GM03348 (cell line): ENCODE measurements at regions not wholly inside any gene's neighbourhood (a gene's known extent, or its start where the extent isn't known, plus 50 kb on each side); places are given as distances from the start of the nearest gene placed in this dataset.
"Not testable (repeated sequence)": the region's sequence is repeated elsewhere in the genome, so short reads cannot be mapped to it uniquely, and the experiment has no call there.

Experiments used
- DNase-seq: peaks from one replicate; pipeline ENCODE4 v3.0.0; 2012; ENCODE audit warnings: low spot score

DNA sequence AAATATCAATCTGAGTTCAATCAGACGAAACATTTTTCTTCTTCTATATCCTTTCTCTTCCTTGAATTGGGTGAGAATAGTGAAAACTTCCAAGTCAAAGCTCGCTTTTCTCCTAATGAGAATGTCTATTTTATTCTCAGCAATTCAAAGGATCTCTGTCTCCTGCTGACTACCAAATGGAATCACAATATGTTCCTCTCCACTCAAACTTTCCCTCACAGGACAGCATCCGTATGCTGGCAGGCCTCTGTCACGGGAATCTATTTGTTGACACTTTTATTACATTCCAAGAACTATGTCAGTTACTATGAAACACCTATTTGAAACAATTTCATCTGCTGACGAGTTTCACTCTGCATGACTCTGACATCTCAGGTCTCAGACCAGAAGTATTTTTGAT is 1196.6 kb downstream of the CDH11 start:
- DNase-seq, result no peak

DNA sequence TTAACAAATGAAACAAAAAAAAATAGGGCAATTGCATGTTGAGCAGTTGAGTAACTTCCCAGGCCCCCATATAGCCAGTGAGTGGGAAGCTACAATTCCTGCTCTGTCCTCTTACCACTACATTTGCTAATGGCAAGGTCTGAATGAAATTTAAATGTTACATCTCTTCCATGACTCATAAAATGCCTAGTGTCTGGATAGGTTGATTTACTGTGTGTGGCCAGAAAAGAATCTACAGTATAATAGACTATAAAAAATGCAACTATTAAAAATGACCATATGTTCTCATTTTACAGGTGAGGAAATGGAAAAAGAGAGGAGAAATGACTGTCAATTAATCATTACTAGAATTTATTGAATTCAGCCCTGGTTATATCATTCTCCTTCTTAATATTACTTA is 1199.3 kb downstream of the CDH11 start:
- DNase-seq, result peak; percentile 36

DNA sequence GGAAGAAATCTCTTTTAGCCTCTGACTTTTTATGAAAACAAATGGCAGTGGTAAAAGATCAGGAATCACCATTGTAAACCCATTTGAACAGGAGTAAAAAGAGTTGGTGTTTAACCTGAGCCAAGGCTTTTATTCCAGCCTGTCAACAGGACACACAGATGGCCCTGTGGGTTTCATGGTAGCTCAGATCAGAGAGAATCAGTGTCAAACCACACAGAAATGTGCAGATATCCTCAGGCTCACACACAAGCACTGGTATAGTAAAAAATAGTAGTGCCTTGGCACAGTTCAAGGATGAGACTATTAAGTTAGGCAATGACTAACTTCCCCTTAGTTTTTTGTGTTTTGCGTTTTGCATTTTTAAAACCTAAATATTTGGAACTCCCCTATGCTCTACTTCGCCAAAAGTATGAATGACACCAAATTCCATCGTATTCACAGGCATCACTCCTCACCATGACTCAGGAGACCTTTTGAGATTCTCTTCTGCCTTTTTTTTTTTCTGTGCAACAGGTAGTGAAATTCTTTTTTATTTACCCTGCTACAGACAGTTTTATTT is 1200.0 kb downstream of the CDH11 start:
- peak; percentile 9 for DNase-seq

DNA sequence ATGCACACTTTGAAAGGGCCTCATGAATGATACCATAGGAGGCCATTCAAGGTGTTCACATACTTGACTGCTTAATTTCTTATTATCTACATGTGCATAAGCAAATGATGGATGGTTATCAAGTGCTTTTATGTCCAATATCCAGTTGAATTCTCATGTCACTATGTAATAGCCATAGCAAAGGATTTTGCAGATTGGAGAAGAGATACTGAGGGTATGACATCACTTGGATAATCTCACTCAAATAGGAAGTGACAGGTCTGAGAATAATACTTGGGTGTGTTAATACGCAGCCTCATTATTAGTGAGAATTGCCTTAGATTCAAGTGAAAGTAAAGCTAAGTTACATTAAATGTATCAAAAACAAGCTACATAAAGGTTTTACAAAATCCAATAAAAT is 1208.6 kb downstream of the CDH11 start:
- no peak for DNase-seq

DNA sequence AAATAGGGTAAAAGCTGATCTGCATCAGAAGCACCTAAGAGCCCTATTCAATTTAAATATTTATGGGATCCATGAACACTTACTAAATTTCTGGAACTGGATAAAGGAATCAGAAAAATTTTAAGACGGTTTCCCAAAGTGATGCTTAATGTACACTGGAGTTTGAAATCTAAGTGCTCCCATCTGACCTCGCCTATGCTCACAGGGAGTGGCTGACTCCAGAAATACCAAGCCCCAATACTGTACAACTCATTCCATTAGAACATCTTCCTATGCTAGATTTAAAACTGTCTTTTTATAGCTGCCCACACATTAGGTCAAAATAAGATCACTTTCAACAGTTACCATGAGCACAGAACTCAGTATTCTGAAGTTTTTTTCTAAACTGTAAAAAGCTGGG is 1214.6 kb downstream of the CDH11 start:
- DNase-seq, result no peak

DNA sequence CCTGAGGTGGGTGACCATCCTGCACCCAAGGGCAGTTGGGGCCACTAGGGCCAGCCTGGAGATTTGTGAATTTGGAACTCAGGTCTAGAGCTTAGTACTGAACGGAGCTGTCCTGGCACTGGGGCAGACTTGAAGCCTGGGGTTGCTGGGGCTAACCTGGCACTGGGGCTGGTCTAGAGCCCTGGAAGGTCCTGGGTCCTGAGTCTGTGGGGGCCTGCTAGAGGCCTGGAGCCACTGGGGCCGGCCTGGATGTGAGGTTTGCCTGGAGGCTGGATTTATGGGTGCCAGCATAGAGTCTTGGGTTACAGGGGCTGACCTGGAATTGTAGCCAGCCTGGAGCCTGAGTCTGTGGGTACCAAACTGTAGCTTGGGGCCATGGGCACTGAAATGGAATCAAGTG is 1216.9 kb downstream of the CDH11 start:
- DNase-seq, result no peak

DNA sequence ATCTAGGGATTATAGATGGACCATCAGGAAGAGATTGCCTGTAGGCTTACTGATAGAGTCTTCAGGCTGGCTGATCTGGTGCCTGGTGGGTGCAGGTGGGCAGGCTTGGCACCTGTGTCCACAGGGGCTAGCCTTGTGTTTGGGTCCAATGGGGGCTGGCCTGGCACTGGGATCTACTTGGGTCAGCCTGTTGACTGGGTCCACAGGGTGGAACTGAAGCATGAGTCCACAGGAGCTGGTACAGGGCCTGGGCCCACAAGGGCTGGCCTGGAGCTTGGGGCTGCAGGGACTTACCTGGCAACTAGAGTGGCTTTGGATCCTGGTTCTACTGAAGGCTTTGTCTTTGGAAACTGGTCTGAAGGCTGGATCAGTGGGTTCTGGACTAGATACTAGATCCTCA is 1217.7 kb downstream of the CDH11 start:
- no peak for DNase-seq

DNA sequence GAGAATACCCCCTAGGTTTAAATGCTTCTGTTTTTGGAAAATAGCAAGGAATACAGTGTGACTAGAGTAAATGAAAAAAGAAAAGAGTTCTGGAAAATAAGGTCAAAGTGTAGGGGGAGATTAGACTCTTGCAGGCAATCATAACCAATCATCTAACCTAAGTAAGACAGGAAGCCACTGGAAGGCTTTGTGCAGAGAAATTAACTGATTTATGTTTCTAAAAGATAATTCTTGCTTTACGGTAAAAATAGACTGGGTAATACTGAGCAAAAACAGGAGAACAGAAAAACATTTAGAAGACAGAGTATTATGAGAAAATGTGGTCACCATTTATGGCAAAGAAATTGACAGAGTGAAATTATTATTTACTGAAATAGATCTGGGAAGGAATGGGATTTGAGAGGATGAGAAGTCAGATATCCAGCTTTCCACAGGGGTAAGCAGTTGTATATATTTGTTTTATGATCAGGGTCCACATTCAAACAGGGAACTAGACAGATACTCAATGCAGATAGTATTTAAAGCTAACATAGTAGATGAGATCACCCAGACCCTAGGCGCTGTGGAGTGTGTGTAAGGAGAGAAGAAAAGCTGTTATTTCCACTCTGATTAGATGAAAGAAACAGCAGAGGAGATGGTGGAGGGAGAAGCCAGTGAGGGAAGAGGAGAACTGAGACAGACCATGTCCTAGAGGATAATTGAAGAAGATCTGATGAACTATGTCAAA is 1225.3 kb downstream of the CDH11 start:
- no peak for DNase-seq

DNA sequence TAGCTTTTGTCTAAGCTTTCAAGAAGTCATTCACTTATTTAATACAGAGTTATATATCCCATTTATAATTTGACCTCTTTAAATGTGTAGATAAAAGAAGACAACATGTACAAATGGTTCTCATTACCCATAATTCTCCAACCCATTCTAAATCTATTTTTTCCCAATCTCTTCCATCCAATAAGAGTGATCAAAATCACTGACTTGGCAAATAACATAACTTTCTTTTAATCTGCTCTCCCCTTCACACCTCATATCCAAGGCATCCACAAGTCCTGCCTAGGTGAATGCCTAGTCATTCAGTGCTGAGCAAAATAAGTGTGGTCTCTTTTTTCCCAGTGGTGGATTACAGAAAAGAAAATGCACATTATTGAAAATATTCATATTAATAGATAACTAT is 1231.1 kb downstream of the CDH11 start:
- DNase-seq, result no peak

DNA sequence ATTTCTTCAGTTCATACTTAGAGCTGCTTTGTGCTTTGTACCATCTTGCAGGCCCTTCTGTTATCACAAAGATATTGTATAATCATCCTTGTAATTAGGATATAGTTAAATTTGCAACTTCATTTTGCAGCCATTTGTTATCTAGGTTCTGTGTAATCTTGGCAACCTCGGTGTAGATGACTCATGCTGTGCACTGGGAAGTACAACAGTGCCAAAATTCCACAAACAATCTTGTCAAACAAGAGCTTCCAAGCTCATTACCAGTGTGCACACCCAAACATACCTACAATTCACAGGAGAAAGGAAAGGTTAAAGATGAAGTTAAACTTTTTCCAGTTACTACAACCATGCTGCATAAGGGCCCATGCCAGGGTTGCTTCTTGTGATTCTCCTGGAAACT is 1231.8 kb downstream of the CDH11 start:
- peak; percentile 16 for DNase-seq

DNA sequence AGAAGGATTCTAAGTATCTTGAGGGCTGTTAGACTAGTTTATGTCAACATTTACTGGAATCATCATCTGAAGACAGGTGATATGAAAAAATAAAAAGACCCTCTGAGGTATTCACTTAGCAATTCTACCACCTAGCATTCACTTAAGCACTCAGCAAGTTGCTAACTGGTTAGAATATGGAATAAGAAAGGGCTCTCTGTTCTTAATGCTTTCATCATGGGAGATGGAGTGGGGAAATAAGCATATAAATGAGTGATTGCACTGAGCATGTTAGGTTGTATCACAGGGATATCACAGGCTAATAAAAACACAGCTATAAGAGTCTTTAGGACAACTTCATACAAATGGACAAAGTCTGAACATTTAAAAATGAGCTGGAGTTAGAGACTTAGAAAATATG is 1238.8 kb downstream of the CDH11 start:
- DNase-seq, result no peak

DNA sequence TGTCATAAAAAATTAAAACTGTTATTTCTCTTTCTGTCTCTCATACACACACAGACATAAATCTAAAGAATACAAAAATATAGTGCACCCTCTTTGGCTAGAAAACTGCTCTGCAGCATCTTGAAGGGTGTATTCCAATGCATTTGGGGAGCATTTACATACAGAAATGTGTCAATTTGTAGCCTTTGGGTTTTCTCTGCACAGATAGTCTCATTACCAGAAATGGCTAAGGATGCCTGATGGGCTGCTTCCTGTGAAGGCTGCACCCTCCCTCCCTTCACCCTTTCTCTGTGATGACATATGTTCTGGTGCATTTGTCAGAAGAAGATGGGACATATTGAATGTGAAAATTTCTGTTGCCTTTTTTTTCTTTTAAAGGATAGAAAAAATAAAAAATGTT is 1239.3 kb downstream of the CDH11 start:
- no peak for DNase-seq

DNA sequence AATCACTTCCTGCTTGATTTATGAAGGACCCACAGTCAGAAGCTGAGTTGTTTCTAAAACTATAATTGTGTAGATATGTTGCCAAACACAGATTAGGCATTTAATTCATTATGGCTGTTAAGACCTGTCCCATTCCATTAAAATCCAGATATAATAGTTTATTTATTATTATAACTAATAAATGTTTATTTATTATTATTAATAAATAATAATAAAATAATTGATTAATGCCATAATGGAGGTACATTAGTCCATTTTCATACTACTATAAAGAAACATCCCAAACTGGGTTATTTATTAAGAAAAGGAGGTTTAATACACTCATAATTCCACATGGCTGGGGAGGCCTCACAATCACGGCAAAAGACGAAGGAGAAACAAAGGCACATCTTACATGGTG is 1240.9 kb downstream of the CDH11 start:
- DNase-seq, result no peak

DNA sequence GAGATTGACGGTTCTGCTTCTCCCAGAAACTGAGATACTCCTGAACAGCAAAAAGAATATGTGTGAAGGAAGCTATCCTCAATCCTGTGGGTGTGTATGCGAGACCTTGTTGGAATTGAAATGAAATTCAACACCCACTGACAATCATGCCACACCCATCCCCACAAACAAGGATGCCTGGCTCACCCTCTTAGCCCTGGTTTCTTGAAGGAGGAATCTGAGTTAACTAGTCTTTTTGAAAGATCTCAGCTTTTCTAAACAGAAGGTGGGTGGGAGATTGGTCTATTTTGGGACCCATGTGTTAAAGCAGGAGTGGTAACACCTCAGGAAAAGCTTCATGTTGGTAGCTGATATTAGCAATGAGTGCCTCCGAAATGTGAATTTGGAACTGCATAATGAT is 1244.5 kb downstream of the CDH11 start:
- DNase-seq, result no peak

DNA sequence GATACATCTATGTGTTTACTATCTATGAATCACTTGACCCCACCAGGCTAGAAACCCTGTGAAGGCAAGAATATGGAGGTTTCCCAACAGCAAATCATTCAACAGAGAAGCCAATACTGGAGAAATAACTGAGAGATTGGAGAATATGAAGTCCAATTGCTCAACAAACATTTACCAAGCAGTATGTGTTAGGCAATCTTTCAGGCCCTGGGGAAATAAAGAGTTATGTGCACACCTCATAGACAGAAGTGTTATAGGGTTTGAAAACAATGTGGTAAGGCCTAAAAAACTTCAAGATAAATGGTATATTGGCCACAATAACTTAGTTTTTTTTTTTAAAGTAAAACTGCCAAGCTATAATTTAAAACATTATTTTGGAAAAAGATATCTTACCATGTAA is 1245.8 kb downstream of the CDH11 start:
- peak; percentile 5 for DNase-seq

DNA sequence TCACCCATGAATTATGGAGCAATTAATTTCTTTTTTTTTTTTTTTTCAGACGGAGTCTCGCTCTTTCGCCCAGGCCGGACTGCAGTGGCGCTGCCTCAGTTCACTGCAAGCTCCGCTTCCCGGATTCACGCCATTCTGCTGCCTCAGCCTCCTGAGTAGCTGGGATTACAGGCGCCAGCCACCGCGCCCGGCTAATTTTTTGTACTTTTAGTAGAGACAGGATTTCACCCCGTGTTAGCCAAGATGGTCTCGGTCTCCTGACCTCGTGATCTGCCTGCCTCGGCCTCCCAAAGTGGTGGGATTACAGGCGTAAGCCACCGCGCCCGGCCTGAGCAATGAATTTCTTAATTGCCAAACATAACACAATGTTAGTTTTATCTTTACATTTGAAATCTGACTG is 1261.2 kb downstream of the CDH11 start:
- not testable (repeated sequence) for DNase-seq

DNA sequence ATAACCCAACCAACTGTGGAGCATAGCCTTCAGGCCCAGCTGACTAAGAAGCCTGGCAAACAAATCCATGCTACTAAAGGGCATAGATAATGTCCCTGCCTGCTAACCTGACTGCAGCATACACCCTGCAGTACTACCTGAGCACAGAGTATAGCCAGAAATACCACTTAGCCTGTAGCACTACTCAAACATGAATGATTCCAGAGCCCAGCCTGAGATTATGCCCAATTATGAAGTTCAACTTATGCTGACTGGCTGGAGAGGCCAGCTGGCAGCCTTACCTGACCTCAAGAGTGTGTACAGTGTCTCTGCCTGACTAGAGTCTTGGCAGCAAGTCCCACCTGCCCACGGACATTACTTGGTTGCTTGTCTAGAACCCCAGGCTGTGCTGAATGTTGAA is 1265.3 kb downstream of the CDH11 start:
- DNase-seq, result no peak

DNA sequence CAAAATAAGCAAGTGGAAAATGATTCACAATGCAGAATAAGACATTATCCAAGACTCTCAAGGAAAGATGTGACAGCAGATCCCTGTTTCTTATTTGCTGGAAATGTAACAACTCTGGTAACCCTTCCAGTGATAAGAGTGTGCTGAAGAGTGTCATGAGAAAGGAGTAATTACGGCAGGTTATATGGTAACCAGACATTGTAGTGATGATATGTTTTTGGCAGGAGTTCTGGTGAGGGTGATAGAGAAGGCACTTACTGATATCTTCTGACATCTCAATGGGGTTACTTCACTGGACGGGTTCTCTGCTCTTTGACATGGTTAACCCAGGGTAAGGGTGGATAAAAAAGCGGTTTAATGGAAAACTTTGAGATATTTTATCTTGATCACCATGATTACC is 1270.9 kb downstream of the CDH11 start:
- DNase-seq, result no peak

DNA sequence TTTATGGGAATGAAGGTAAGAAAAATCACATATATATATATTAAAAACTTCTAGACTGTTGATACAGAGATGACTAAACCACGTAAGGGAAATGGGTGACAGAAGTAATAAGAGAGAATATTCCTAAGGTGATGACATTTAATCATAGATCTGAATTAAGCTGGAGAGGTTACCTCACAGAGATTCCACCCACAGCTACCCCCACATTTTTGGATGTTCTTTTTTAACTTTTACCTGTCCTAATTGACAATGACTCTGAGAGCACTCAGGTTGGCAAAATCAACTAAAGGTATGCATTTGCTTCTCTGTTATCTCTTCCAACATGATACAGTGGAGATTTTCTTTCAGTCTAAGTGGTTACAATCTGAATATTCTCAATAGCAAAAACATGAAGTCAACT is 1280.6 kb downstream of the CDH11 start:
- no peak for DNase-seq

DNA sequence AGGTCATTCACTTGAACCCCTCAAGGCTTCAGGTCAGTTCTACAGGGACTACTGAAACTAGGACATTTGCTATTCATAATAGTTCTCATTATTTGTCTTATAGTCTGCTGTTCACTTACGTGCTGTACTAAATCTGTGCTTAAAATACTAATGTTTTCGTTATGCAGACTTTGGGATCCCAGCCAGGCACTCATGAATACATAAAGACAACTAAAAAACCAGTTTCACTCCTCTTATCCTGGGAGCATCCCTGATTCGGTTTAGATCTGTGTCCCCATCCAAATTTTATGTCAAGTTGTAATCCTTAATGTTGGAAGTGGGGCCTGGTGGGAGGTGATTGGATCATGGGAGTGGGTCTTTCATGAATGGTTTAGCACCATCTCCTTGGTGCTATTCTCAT is 1291.8 kb downstream of the CDH11 start:
- no peak for DNase-seq

DNA sequence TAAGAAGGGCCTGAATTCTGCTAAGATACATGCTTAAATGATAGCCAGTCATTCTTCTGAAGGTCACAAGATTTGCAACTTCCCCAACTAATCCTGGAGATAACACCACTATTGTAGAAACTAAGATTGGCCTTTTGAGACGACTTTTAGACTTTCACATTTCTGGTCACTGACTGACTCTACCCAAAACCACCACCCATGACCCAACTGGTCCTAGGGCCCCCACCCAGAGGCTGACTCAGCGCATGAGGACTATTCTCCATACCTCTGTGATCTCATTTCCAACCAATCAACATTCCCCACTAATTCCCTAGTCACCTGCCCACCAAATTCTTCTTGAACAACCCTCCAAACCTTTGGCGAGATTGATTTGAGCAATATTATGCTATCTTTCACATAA is 1299.0 kb downstream of the CDH11 start:
- no peak for DNase-seq

DNA sequence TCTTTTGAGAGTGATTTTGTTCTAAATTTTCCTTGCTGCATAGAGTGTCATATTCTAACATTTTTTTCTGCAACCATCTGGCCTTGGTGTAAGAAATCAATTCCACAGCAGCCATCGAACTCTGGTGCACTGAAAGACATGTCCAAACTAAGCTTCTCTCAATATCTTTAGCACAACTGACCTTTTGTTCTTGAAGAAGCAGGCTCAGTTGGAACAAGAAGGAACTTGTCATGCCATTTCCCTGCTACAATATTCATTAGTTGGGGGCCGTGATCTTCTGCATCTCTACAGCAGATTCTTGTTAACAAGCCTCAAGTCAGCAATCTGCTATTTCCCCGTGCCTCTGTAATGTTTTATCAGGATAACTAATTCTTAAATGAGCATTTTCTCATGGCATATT is 1305.6 kb downstream of the CDH11 start:
- DNase-seq, result no peak

DNA sequence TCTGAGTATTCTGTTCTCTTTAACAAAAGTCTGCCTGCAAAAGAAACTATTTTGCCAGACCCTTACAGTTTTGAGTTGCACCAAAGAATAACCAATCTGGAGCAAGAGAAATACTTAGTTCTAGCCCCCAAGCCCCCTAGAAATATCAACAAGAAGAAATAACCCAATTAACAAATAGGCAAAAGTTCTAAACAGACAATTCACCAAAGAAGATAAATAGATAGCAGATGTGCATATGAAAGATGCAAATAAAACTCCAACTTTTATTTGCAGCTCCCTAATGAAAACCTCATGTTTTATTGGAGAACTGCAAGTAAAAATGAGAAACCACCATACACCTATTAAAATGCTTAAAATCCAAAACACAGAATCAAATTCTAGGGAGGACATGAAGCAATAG is 1308.0 kb downstream of the CDH11 start:
- DNase-seq, result no peak

DNA sequence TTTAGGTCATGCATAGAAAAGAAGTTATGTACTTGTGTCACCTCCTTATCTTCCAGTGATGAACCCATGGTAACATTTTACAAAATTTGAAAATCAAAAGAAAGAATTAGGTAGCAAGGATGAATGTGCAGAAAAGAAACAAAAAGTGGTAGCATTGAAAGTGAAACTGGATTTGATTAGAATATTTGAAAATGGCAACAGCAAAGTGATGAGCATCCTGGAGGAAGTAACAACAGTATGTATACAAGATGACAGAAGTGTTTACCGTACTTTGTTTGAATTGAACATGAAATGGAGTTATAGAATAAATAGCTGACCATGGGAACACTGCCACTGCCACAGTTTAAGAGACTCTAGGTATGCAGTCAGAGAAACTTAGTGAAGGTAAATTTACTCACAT is 1313.1 kb downstream of the CDH11 start:
- DNase-seq, result no peak
